Upper lobe of left lung (tissue), 4 donors: ENCODE measurements at regions not wholly inside any gene's neighbourhood (a gene's known extent, or its start where the extent isn't known, plus 50 kb on each side); places are given as distances from the start of the nearest gene placed in this dataset.

Experiments
- POLR2A ChIP-seq, 4 donors: fragments of 450-650 bp; IDR thresholded peaks; one replicate each; pipeline ENCODE4 v1.5.1; 2016 to 2017; ENCODE audit warnings: antibody characterized with exemption in 4 of 4, mild to moderate bottlenecking in 2 of 4
- POLR2AphosphoS5 ChIP-seq, 2 donors: sonication (generic); formaldehyde crosslinking; IDR thresholded peaks; one replicate each; pipeline ENCODE4 v1.5.1; 2017; ENCODE audit warnings: antibody characterized with exemption in 2 of 2
- TF ChIP-seq, protein P1 (sequence below), 6 experiments: fragments of 450-650 bp in 4 of 6; fragments of 200-600 bp in 2 of 6; sonication (generic) in 2 of 6; IDR thresholded peaks; one replicate each; pipeline ENCODE4 v1.5.1; 2016 to 2019; ENCODE audit warnings: antibody characterized with exemption in 6 of 6

DNA sequence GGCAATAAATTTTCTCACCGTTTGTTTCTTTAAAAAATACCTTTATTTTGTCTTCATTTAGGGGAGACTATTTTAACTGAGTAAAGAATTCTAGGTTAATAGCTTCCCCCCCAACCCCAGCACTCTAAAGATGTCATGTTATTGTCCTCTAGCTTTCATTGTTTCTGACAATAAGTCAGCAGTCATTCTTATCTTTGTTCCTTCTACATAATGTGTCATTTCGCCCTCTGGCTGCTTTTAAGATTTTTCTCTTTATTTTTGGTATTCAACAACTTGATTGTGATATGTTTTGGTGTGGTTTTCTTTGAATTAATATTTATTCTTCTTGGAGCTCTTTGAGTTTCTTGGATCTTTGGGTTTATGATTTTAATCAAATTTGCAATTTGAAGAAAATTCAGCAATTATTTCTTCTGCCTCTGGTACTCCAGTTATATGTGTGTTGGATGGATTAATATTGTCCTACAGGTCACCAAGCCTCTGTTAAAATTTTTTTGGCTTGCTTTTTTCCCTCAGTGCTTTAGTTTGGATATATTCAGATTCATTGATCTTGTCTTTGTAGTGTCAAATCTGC is 64.6 kb upstream of the ELN start:
- TF ChIP-seq, protein P1, sequence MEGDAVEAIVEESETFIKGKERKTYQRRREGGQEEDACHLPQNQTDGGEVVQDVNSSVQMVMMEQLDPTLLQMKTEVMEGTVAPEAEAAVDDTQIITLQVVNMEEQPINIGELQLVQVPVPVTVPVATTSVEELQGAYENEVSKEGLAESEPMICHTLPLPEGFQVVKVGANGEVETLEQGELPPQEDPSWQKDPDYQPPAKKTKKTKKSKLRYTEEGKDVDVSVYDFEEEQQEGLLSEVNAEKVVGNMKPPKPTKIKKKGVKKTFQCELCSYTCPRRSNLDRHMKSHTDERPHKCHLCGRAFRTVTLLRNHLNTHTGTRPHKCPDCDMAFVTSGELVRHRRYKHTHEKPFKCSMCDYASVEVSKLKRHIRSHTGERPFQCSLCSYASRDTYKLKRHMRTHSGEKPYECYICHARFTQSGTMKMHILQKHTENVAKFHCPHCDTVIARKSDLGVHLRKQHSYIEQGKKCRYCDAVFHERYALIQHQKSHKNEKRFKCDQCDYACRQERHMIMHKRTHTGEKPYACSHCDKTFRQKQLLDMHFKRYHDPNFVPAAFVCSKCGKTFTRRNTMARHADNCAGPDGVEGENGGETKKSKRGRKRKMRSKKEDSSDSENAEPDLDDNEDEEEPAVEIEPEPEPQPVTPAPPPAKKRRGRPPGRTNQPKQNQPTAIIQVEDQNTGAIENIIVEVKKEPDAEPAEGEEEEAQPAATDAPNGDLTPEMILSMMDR (IDR thresholded peaks at IDR 0.05): no peak
- TF ChIP-seq POLR2A (IDR thresholded peaks at IDR 0.05): no peak
- TF ChIP-seq POLR2AphosphoS5 (IDR thresholded peaks at IDR 0.05): no peak
